ENCODE measurements at regions not wholly inside any gene's neighbourhood (a gene's known extent, or its start where the extent isn't known, plus 50 kb on each side); places are given as distances from the start of the nearest gene placed in this dataset.

DNA sequence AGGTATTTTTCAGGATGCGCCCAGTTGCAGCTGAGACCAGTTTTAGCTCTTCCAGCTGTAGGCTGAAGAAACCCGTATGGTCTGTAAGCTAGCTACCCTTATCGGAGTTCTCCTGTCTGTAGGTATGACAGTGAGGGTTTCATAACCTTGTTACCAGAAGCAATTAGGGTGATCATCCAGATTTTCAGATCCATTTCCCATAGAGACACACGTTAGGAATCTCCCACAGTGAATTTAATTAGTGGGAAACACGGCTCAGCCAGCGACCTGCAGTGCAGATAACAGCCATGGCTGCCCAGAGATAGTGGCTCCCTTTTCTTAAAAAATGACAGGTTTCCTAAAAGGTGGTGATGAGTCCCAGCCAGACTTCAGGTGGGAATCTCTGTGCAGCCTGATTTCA lies 111.1 kb downstream of the BTBD3 start:
- TF ChIP-seq, protein P1, sequence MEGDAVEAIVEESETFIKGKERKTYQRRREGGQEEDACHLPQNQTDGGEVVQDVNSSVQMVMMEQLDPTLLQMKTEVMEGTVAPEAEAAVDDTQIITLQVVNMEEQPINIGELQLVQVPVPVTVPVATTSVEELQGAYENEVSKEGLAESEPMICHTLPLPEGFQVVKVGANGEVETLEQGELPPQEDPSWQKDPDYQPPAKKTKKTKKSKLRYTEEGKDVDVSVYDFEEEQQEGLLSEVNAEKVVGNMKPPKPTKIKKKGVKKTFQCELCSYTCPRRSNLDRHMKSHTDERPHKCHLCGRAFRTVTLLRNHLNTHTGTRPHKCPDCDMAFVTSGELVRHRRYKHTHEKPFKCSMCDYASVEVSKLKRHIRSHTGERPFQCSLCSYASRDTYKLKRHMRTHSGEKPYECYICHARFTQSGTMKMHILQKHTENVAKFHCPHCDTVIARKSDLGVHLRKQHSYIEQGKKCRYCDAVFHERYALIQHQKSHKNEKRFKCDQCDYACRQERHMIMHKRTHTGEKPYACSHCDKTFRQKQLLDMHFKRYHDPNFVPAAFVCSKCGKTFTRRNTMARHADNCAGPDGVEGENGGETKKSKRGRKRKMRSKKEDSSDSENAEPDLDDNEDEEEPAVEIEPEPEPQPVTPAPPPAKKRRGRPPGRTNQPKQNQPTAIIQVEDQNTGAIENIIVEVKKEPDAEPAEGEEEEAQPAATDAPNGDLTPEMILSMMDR (conservative IDR thresholded peaks at IDR 0.05; ENCODE audit: low read depth, low read length), result no peak
- no peak for TF ChIP-seq EZH2 (IDR thresholded peaks at IDR 0.05; ENCODE audit: low read length, unreplicated experiment)

Data from PC-3 (cell line).